ENCODE measurements at regions not wholly inside any gene's neighbourhood (a gene's known extent, or its start where the extent isn't known, plus 50 kb on each side); places are given as distances from the start of the nearest gene placed in this dataset.
A peak's percentile ranks its signal among the peaks of the same experiment; 100 is the strongest.

DNA sequence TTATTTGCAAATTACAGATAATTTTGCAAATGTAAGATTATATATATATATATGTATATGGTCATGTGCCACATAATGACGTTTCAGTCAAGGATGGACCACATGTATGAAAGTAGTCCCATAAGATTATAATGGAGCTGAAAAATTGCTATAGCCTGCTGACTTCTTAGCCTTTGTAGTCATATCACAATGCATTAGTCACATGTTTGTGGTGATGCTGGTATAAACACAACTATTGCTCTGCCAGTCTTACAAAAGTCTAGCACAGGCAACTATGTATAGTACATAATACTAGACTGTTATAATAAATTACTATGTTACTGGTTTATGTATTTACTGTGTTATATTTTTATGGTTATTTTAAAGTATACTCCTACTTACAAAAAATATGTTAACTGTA is 444.3 kb downstream of the KCNJ2 start:
- TF ChIP-seq MYC (IDR thresholded peaks at IDR 0.05; ENCODE audit: borderline replicate concordance, low read length), result no peak
- no peak overlapping the region for H3K4me3 ChIP-seq
- DNase-seq (ENCODE audit: low read depth in 1 of 2, low spot score in 1 of 2), result no peak
- no peak for ATAC-seq
- WGBS (ENCODE audit: missing lambda C conversion rate), result 19% methylated on average over 1 of the region's 1 CpG
- no peaks in the 10 kb centered on the region for H3K4me1 ChIP-seq
- CTCF ChIA-PET, result interaction anchor here (1.3 to 1.4 kb wide), 2 partner anchors 16 to 1087 kb away, joined by 3 read pairs; no protein-coding TSS in a partner anchor
- no peaks in the 10 kb centered on the region for H3K9me3 ChIP-seq
- no peak overlapping the region for H3K27ac ChIP-seq
- POLR2A ChIA-PET, result no interaction called here
- no peak overlapping the region for H3K4me2 ChIP-seq
- FAIRE-seq, result peak; percentile 51

DNA sequence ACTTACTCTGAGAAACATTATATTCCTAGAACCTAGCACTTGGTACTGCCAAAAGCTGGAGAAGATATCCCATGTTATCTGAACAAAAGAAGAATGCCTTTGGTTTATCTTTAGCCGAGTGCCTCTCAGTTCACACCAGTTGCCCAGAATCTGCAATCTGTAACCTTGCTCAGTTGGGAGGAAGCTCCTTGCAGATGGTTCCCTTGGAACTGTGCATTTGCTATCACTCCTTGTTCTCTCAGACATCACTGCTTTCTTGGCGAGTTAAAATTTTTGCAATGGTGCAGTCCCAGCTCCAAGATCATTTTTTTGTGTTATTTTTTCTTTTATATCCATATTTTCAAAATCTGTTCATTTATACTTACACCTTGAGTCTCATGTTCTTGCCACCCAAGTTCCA is 446.5 kb downstream of the KCNJ2 start:
- DNase-seq (ENCODE audit: low read depth in 1 of 2, low spot score in 1 of 2), result no peak
- ChIA-PET POLR2A (no interaction called here), CTCF (interaction anchor here (1.9 kb wide), 1 partner anchor 13 kb away, joined by 4 read pairs; no protein-coding TSS in a partner anchor)
- Histone ChIP-seq H3K9me3 (no peaks in the 10 kb centered on the region), H3K27ac (no peak overlapping the region), H3K4me3 (no peak overlapping the region), H3K4me2 (no peak overlapping the region), H3K4me1 (no peaks in the 10 kb centered on the region)
- WGBS (ENCODE audit: missing lambda C conversion rate), result 36% methylated on average over 2 of the region's 2 CpGs
- ATAC-seq, result no peak
- TF ChIP-seq KDM1A (IDR thresholded peaks at IDR 0.05; ENCODE audit: low read depth) (no peak), HOXA7 (CRISPR knock-in tag; IDR thresholded peaks at IDR 0.05) (no peak), RARB (CRISPR knock-in tag; IDR thresholded peaks at IDR 0.05) (no peak), MYC (IDR thresholded peaks at IDR 0.05; ENCODE audit: borderline replicate concordance, low read length) (no peak), POLR2AphosphoS2 (conservative IDR thresholded peaks at IDR 0.05; ENCODE audit: low read length) (no peak), HEYL (CRISPR knock-in tag; IDR thresholded peaks at IDR 0.05) (no peak), EHMT2 (IDR thresholded peaks at IDR 0.05; ENCODE audit: low read depth) (no peak), RNF2 (IDR thresholded peaks at IDR 0.05; ENCODE audit: borderline replicate concordance, low read depth) (no peak), HDAC2 (IDR thresholded peaks at IDR 0.05) (no peak), EP300 (IDR thresholded peaks at IDR 0.05) (no peak), FOXS1 (CRISPR knock-in tag; IDR thresholded peaks at IDR 0.05) (no peak)
- TF ChIP-seq, protein P1, sequence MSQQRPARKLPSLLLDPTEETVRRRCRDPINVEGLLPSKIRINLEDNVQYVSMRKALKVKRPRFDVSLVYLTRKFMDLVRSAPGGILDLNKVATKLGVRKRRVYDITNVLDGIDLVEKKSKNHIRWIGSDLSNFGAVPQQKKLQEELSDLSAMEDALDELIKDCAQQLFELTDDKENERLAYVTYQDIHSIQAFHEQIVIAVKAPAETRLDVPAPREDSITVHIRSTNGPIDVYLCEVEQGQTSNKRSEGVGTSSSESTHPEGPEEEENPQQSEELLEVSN (IDR thresholded peaks at IDR 0.05; ENCODE audit: borderline replicate concordance, low read depth), result no peak
- TF ChIP-seq, protein P2, sequence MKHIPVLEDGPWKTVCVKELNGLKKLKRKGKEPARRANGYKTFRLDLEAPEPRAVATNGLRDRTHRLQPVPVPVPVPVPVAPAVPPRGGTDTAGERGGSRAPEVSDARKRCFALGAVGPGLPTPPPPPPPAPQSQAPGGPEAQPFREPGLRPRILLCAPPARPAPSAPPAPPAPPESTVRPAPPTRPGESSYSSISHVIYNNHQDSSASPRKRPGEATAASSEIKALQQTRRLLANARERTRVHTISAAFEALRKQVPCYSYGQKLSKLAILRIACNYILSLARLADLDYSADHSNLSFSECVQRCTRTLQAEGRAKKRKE (CRISPR knock-in tag; IDR thresholded peaks at IDR 0.05; ENCODE audit: low read depth), result no peak
- TF ChIP-seq, protein P3, sequence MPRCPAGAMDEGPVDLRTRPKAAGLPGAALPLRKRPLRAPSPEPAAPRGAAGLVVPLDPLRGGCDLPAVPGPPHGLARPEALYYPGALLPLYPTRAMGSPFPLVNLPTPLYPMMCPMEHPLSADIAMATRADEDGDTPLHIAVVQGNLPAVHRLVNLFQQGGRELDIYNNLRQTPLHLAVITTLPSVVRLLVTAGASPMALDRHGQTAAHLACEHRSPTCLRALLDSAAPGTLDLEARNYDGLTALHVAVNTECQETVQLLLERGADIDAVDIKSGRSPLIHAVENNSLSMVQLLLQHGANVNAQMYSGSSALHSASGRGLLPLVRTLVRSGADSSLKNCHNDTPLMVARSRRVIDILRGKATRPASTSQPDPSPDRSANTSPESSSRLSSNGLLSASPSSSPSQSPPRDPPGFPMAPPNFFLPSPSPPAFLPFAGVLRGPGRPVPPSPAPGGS (IDR thresholded peaks at IDR 0.05), result no peak
- TF ChIP-seq, protein P4, sequence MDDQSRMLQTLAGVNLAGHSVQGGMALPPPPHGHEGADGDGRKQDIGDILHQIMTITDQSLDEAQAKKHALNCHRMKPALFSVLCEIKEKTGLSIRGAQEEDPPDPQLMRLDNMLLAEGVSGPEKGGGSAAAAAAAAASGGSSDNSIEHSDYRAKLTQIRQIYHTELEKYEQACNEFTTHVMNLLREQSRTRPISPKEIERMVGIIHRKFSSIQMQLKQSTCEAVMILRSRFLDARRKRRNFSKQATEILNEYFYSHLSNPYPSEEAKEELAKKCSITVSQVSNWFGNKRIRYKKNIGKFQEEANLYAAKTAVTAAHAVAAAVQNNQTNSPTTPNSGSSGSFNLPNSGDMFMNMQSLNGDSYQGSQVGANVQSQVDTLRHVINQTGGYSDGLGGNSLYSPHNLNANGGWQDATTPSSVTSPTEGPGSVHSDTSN (IDR thresholded peaks at IDR 0.05), result no peak
- TF ChIP-seq, protein P5, sequence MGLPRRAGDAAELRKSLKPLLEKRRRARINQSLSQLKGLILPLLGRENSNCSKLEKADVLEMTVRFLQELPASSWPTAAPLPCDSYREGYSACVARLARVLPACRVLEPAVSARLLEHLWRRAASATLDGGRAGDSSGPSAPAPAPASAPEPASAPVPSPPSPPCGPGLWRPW (IDR thresholded peaks at IDR 0.05), result no peak
- no peak for FAIRE-seq

DNA sequence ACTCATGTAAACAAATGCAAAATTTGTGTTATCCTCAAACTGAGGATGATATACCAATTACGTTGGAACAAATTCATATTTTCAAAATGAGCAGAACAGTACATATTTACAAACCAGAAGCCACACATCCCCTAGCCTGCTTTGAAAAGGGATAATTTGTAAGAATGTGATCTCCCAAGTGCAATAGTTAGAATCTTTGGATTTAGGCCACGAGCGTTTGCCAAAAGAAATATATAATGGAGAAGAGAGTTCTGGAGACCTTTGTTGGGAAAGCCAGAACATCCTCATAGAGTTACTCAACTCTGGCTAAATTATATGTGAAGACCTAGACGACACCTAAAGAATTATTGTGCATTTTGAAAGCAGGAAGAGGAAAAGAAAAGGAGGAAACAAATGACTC is 449.3 kb downstream of the KCNJ2 start:
- H3K27ac ChIP-seq, result no peak overlapping the region
- WGBS (ENCODE audit: missing lambda C conversion rate), result 66% methylated on average over 4 of the region's 4 CpGs
- ChIA-PET CTCF (interaction anchor here (0.6 kb wide), 1 partner anchor 213 kb away, joined by 3 read pairs; no protein-coding TSS in a partner anchor), POLR2A (no interaction called here)
- H3K4me1 ChIP-seq, result no peaks in the 10 kb centered on the region
- ATAC-seq, result no peak
- no peaks in the 10 kb centered on the region for H3K9me3 ChIP-seq
- TF ChIP-seq JUNB (IDR thresholded peaks at IDR 0.05) (no peak), NR3C1 (IDR thresholded peaks at IDR 0.05) (no peak), ZC3H11A (IDR thresholded peaks at IDR 0.05) (no peak)
- DNase-seq (ENCODE audit: low read depth in 1 of 2, low spot score in 1 of 2), result no peak
- H3K4me3 ChIP-seq, result no peak overlapping the region
- no peak for FAIRE-seq
- H3K4me2 ChIP-seq, result no peak overlapping the region
